Activated T-helper 1 cell treated with anti-CD3 and anti-CD28 coated beads, Interleukin-2, amount 50 U/mL, for 16 hours (primary cell): ENCODE measurements at regions not wholly inside any gene's neighbourhood (a gene's known extent, or its start where the extent isn't known, plus 50 kb on each side); places are given as distances from the start of the nearest gene placed in this dataset.

Experiments
- DNase-seq, 2 donors: peaks; one replicate each; pipeline ENCODE4 v3.0.0-alpha.2; 2020; ENCODE audit warnings: low read depth in 1 of 2, low spot score in 1 of 2

GRCh38 chr22:49446759-49447710 lies 380.6 kb downstream of the BRD1 start:
- DNase-seq = no peak

GRCh38 chr22:49446145-49446758 lies 381.4 kb downstream of the BRD1 start:
- no peak for DNase-seq

GRCh38 chr22:49444781-49445180 lies 382.9 kb downstream of the BRD1 start:
- no peak for DNase-seq

GRCh38 chr22:49440931-49441330 lies 386.7 kb downstream of the BRD1 start:
- DNase-seq = no peak

- DNase-seq = no peak
These were observed 388.3 kb downstream of the BRD1 start for GRCh38 chr22:49439373-49439772.

GRCh38 chr22:49437956-49438355 lies 389.7 kb downstream of the BRD1 start:
- no peak for DNase-seq

- DNase-seq = no peak
These were observed 390.3 kb downstream of the BRD1 start for GRCh38 chr22:49437356-49437755.

GRCh38 chr22:49436056-49436455 lies 391.6 kb downstream of the BRD1 start:
- no peak for DNase-seq

- no peak for DNase-seq
These were observed 392.1 kb downstream of the BRD1 start for GRCh38 chr22:49435596-49435995.

GRCh38 chr22:49433717-49434611 lies 393.7 kb downstream of the BRD1 start:
- DNase-seq = no peak

GRCh38 chr22:49432897-49433443 lies 394.7 kb downstream of the BRD1 start:
- no peak for DNase-seq

GRCh38 chr22:49432211-49432896 lies 395.3 kb downstream of the BRD1 start:
- no peak for DNase-seq

- DNase-seq = no peak
These were observed 396.1 kb downstream of the BRD1 start for GRCh38 chr22:49431551-49431950.

- no peak for DNase-seq
These were observed 398.6 kb downstream of the BRD1 start for GRCh38 chr22:49429066-49429465.

GRCh38 chr22:49427941-49428340 lies 399.7 kb downstream of the BRD1 start:
- no peak for DNase-seq

GRCh38 chr22:49427341-49427740 lies 400.3 kb downstream of the BRD1 start:
- no peak for DNase-seq

- DNase-seq = no peak
These were observed 400.9 kb downstream of the BRD1 start for GRCh38 chr22:49426618-49427266.

GRCh38 chr22:49426098-49426497 lies 401.6 kb downstream of the BRD1 start:
- no peak for DNase-seq

GRCh38 chr22:49425356-49425755 lies 402.3 kb downstream of the BRD1 start:
- DNase-seq = no peak

- no peak for DNase-seq
These were observed 402.8 kb downstream of the BRD1 start for GRCh38 chr22:49424893-49425270.
